CD4-positive, alpha-beta T cell (primary cell): ENCODE measurements at regions not wholly inside any gene's neighbourhood (a gene's known extent, or its start where the extent isn't known, plus 50 kb on each side); places are given as distances from the start of the nearest gene placed in this dataset.

ENCODE experiments used
- ATAC-seq: fragments of 200-7000 bp; cut with Tn5 transposase; one replicate; pipeline ENCODE4 v1.10.0; 2022; ENCODE audit warnings: mild to moderate bottlenecking; ENCODE audit not compliant: poor library complexity
- CTCF ChIA-PET: fragments of 350-600 bp; sonication (Branson Sonifier 250); formaldehyde crosslinking; loops from one replicate; lab custom pipeline; 2021; ENCODE audit warnings: antibody characterized with exemption, inconsistent platforms; lab: Charles Lee
- POLR2A ChIA-PET: fragments of 350-600 bp; sonication (Branson Sonifier 250); formaldehyde crosslinking; loops from one replicate; lab custom pipeline; 2021; ENCODE audit warnings: antibody characterized with exemption, inconsistent platforms; lab: Charles Lee
- DNase-seq, 14 experiments: peaks; one replicate each; pipeline ENCODE4 v3.0.0-alpha.2; 2013 to 2020; ENCODE audit warnings: mixed read lengths in 2 of 14
- H3K27ac ChIP-seq, 2 donors: one replicate each; pipeline versions ENCODE4 v1.5.1 to v1.7.0; 2013; ENCODE audit warnings: low read length in 2 of 2, low read depth in 1 of 2, mild to moderate bottlenecking in 1 of 2
- H3K27me3 ChIP-seq, 2 experiments: 1 replicate in 1 of 2; 2 replicates in 1 of 2; pipeline versions ENCODE4 v1.6.1 to v1.7.0; 2013; ENCODE audit warnings: low read length in 2 of 2, control low read depth in 1 of 2, mild to moderate bottlenecking in 1 of 2, moderate library complexity in 1 of 2; ENCODE audit not compliant: insufficient read depth in 2 of 2, control insufficient read depth in 1 of 2
- H3K36me3 ChIP-seq: one replicate; pipeline ENCODE4 v1.6.1; 2013; ENCODE audit warnings: low read length, control low read depth; ENCODE audit not compliant: insufficient read depth
- H3K4me1 ChIP-seq: one replicate; pipeline ENCODE4 v1.6.1; 2013; ENCODE audit warnings: low read length, control low read depth; ENCODE audit not compliant: insufficient read depth
- H3K4me3 ChIP-seq: one replicate; pipeline ENCODE4 v1.5.1; 2013; ENCODE audit warnings: mild to moderate bottlenecking, low read length, moderate library complexity
- H3K9me3 ChIP-seq, 2 experiments: 1 replicate in 1 of 2; 2 replicates in 1 of 2; pipeline versions ENCODE4 v1.6.1 to v1.7.0; 2013; ENCODE audit warnings: low read length in 2 of 2, mild to moderate bottlenecking in 2 of 2, control low read depth in 1 of 2, moderate library complexity in 1 of 2; ENCODE audit not compliant: control insufficient read depth in 1 of 2, insufficient read depth in 1 of 2
- H3K27ac Mint-ChIP-seq: one replicate; pipeline ENCODE4 v1.8.0; 2020; ENCODE audit warnings: mixed read lengths
- H3K27me3 Mint-ChIP-seq: one replicate; pipeline ENCODE4 v1.8.0; 2021; ENCODE audit warnings: mixed read lengths
- H3K36me3 Mint-ChIP-seq: one replicate; pipeline ENCODE4 v1.8.0; 2021; ENCODE audit warnings: low read depth, mixed read lengths
- H3K4me1 Mint-ChIP-seq: one replicate; pipeline ENCODE4 v1.8.0; 2021; ENCODE audit warnings: low read depth, mixed read lengths
- H3K4me3 Mint-ChIP-seq: one replicate; pipeline ENCODE4 v1.8.0; 2020; ENCODE audit warnings: mild to moderate bottlenecking, mixed read lengths
- H3K9me3 Mint-ChIP-seq: one replicate; pipeline ENCODE4 v1.8.0; 2020; ENCODE audit warnings: mixed read lengths
- intact Hi-C, 2 experiments: fragments of 100-400 bp; cut with DNase I in 1 of 2; cut with micrococcal nuclease in 1 of 2; formaldehyde crosslinking; loops; one replicate each; pipeline versions ENCODE4 v1.15.1 to v1.9.0; 2023 to 2025; cut with DNase I, micrococcal nuclease
- TF ChIP-seq, protein P1 (sequence below): fragments of 200-600 bp; IDR thresholded peaks from one replicate; pipeline ENCODE4 v1.8.0; 2022; ENCODE audit warnings: antibody characterized with exemption, mild to moderate bottlenecking

DNA sequence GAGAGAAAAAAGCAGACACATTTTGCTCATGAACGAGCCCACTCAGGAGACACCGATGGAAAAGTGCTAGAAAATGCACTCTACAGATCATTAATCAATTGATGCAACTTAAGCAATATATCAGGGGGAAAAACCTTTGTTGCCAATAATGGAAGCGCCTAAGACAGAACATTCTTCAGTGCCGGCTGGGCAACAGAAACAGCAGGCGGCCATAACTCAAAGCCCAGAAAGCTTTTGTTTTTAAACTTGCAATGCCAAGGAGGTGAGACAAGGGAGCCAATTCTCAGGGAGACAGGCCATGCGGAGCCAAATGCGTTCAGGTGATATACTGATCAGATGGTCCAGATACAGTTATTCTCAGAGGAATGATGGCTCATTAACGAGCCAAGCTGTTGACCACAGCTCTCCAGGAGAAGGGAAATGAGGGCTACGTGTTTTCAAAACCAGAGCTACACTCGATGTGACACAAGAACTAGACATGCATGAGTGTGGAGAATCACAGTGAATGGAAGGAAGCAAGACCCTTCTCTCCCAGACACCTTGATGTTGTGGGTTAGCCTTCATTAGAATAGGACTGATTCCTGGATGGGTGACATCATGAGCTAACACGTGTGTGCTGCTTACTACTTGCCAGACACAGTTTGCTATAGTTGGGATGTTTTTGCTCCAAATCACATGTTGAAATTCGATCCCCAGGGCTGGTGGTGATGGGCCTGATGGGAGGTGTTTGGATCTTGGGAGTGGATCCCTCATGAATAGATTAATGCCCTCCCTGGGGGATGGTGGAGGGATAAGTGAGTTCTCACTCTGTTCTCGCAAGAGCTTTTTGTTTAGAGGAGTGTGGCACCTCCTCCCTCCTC, 79.1 kb upstream of the KCNMA1 start:
- ATAC-seq, result no peak
- H3K9me3 Mint-ChIP-seq, result no peaks in the 10 kb centered on the region
- no peaks in the 10 kb centered on the region for H3K36me3 Mint-ChIP-seq
- intact Hi-C loops, result no loop called here
- no peak overlapping the region for H3K4me3 Mint-ChIP-seq
- TF ChIP-seq, protein P1, sequence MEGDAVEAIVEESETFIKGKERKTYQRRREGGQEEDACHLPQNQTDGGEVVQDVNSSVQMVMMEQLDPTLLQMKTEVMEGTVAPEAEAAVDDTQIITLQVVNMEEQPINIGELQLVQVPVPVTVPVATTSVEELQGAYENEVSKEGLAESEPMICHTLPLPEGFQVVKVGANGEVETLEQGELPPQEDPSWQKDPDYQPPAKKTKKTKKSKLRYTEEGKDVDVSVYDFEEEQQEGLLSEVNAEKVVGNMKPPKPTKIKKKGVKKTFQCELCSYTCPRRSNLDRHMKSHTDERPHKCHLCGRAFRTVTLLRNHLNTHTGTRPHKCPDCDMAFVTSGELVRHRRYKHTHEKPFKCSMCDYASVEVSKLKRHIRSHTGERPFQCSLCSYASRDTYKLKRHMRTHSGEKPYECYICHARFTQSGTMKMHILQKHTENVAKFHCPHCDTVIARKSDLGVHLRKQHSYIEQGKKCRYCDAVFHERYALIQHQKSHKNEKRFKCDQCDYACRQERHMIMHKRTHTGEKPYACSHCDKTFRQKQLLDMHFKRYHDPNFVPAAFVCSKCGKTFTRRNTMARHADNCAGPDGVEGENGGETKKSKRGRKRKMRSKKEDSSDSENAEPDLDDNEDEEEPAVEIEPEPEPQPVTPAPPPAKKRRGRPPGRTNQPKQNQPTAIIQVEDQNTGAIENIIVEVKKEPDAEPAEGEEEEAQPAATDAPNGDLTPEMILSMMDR, result no peak
- H3K27me3 Mint-ChIP-seq, result peaks cover 13% of the 10 kb centered on the region
- Histone ChIP-seq H3K4me1 (no peaks in the 10 kb centered on the region), H3K27ac (no peak overlapping the region), H3K27me3 (no peaks in the 10 kb centered on the region), H3K4me3 (no peak overlapping the region), H3K36me3 (no peaks in the 10 kb centered on the region), H3K9me3 (no peaks in the 10 kb centered on the region)
- ChIA-PET CTCF (no interaction called here), POLR2A (no interaction called here)
- no peaks in the 10 kb centered on the region for H3K4me1 Mint-ChIP-seq
- no peak overlapping the region for H3K27ac Mint-ChIP-seq
- DNase-seq, result no peak

DNA sequence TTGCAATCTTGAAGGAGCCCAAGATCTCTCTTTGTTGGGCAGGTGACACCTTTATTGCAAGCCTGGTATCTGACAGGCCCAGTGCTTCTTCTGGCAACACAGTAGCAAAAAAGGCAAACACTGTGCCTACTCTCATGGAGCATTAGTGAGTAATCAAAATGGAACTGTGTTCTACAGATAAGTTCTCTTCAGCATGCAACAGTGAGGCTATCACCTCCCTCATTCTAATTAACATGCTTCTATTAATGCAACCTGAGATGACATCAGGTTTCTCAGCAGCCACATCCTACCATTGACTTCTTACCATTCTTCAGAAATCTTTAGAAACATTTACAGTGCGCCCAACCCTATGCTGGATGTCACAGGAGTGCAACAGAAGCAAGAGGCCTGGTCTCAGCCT, 77.9 kb upstream of the KCNMA1 start:
- H3K4me1 Mint-ChIP-seq, result peaks cover 4% of the 10 kb centered on the region
- ChIA-PET CTCF (interaction anchor here (1.1 kb wide), 1 partner anchor 123 kb away, joined by 3 read pairs; no protein-coding TSS in a partner anchor), POLR2A (no interaction called here)
- no peak overlapping the region for H3K27ac Mint-ChIP-seq
- peaks cover 0 to 6% of the 10 kb centered on the region in 2 experiments for H3K27me3 ChIP-seq
- H3K36me3 Mint-ChIP-seq, result no peaks in the 10 kb centered on the region
- intact Hi-C loops, result loop anchor here in 1 of 2 experiments (1.0 kb wide), 1 partner anchor 122 kb away; no protein-coding TSS in a partner anchor
- H3K27ac ChIP-seq, result no peak overlapping the region
- peaks cover 19% of the 10 kb centered on the region for H3K27me3 Mint-ChIP-seq
- TF ChIP-seq, protein P1, result no peak
- no peaks in the 10 kb centered on the region for H3K9me3 ChIP-seq
- no peaks in the 10 kb centered on the region for H3K36me3 ChIP-seq
- no peak overlapping the region for H3K4me3 Mint-ChIP-seq
- DNase-seq (no peak), ATAC-seq (no peak)
- peaks cover 11% of the 10 kb centered on the region for H3K4me1 ChIP-seq
- no peaks in the 10 kb centered on the region for H3K9me3 Mint-ChIP-seq
- H3K4me3 ChIP-seq, result no peak overlapping the region

DNA sequence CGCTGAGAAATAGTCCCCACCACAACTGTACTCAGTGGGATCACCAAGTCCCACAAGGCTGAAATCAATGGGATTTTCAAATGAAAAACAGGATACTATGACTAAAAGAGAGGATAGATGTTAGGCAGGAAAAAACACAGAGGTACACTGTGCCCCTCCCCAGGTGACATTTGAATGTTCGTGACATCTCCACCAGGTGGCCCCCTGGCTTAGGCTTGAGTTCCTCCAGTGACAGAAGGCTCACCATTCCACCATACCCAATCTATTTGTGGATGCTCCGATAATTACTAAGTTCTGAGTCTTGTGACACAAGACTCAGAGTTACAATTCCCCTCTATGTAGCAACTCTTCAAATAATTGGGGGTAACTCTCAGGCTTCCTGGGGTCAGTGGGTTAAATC, 77.5 kb upstream of the KCNMA1 start:
- intact Hi-C loops, result loop anchor here in 1 of 2 experiments (1.0 kb wide), 1 partner anchor 122 kb away; no protein-coding TSS in a partner anchor
- peaks cover 15% of the 10 kb centered on the region for H3K4me1 ChIP-seq
- CTCF ChIA-PET, result interaction anchor here (1.1 kb wide), 1 partner anchor 123 kb away, joined by 3 read pairs; no protein-coding TSS in a partner anchor

More for the DNA sequence above, 77.5 kb upstream of the KCNMA1 start:
- H3K4me3 Mint-ChIP-seq, result no peak overlapping the region
- Histone ChIP-seq H3K27ac (no peak overlapping the region), H3K27me3 (peaks cover 3 to 10% of the 10 kb centered on the region in 2 experiments), H3K4me3 (no peak overlapping the region), H3K9me3 (peaks cover 0 to 3% of the 10 kb centered on the region in 2 experiments), H3K36me3 (no peaks in the 10 kb centered on the region)
- DNase-seq, result peak in 3 of 14 experiments; percentile 18 to 29 (median 23)
- POLR2A ChIA-PET, result no interaction called here
- TF ChIP-seq, protein P1, result no peak
- ATAC-seq, result no peak
- H3K27ac Mint-ChIP-seq, result no peak overlapping the region
- H3K4me1 Mint-ChIP-seq, result peaks cover 5% of the 10 kb centered on the region
- H3K36me3 Mint-ChIP-seq, result no peaks in the 10 kb centered on the region
- H3K27me3 Mint-ChIP-seq, result peaks cover 21% of the 10 kb centered on the region
- no peaks in the 10 kb centered on the region for H3K9me3 Mint-ChIP-seq
